Endodermal cell (in vitro differentiated cells): ENCODE measurements at regions not wholly inside any gene's neighbourhood (a gene's known extent, or its start where the extent isn't known, plus 50 kb on each side); places are given as distances from the start of the nearest gene placed in this dataset.
"Not testable (repeated sequence)": the region's sequence is repeated elsewhere in the genome, so short reads cannot be mapped to it uniquely, and the experiment has no call there.

Source experiments
- DNase-seq: peaks from one replicate; pipeline ENCODE4 v3.0.0-alpha.2; 2017
- H3K27ac ChIP-seq: 2 replicates; pipeline ENCODE4 v1.5.1; 2013; ENCODE audit warnings: mild to moderate bottlenecking, low read depth, low read length, moderate library complexity
- H3K27me3 ChIP-seq: 2 replicates; pipeline ENCODE4 v1.6.1; 2013; ENCODE audit warnings: mild to moderate bottlenecking, low read length, moderate library complexity; ENCODE audit not compliant: insufficient read depth, control insufficient read depth, poor library complexity, severe bottlenecking
- H3K36me3 ChIP-seq: 2 replicates; pipeline ENCODE4 v1.7.0; 2013; ENCODE audit warnings: mild to moderate bottlenecking, low read length, moderate library complexity; ENCODE audit not compliant: control insufficient read depth, insufficient read depth
- H3K4me1 ChIP-seq: one replicate; pipeline ENCODE4 v1.7.0; 2013; ENCODE audit warnings: low read length; ENCODE audit not compliant: control insufficient read depth, insufficient read depth
- H3K4me3 ChIP-seq: 2 replicates; pipeline ENCODE4 v1.5.1; 2013; ENCODE audit warnings: mild to moderate bottlenecking, low read length, moderate library complexity
- H3K9ac ChIP-seq: 2 replicates; pipeline ENCODE4 v1.6.1; 2013; ENCODE audit warnings: mild to moderate bottlenecking, low read length, moderate library complexity; ENCODE audit not compliant: poor library complexity, severe bottlenecking; ENCODE audit errors: extremely low read depth
- H3K9me3 ChIP-seq: 2 replicates; pipeline ENCODE4 v1.6.1; 2013; ENCODE audit warnings: mild to moderate bottlenecking, low read length, moderate library complexity; ENCODE audit not compliant: control insufficient read depth
- H3K27ac Mint-ChIP-seq: 2 replicates; pipeline ENCODE4 v1.8.0; 2020; ENCODE audit warnings: mixed read lengths
- H3K27me3 Mint-ChIP-seq: 2 replicates; pipeline ENCODE4 v1.8.0; 2021; ENCODE audit warnings: mild to moderate bottlenecking, mixed read lengths; ENCODE audit not compliant: insufficient read depth
- H3K36me3 Mint-ChIP-seq: 2 replicates; pipeline ENCODE4 v1.8.0; 2020; ENCODE audit warnings: low read depth, mixed read lengths
- H3K4me1 Mint-ChIP-seq: 2 replicates; pipeline ENCODE4 v1.8.0; 2020; ENCODE audit warnings: mixed read lengths
- H3K4me3 Mint-ChIP-seq: 2 replicates; pipeline ENCODE4 v1.8.0; 2020; ENCODE audit warnings: mild to moderate bottlenecking, moderate library complexity, mixed read lengths
- H3K9me3 Mint-ChIP-seq: 2 replicates; pipeline ENCODE4 v1.8.0; 2020; ENCODE audit warnings: mild to moderate bottlenecking, mixed read lengths
- CTCF ChIP-seq: fragments of 200-600 bp; sonication (generic); conservative IDR thresholded peaks from 2 replicates; pipeline ENCODE4 v1.5.0; 2021; ENCODE audit warnings: antibody characterized with exemption, mild to moderate bottlenecking
- WGBS, 2 experiments: methylation state at CpG; one replicate each; pipeline versions ENCODE4 v1.1.5 to v1.1.7; 2013; ENCODE audit warnings: missing lambda C conversion rate in 2 of 2, mixed read lengths in 1 of 2; ENCODE audit not compliant: insufficient coverage in 1 of 2, insufficient read length in 1 of 2; 5-methylcytosine and 5-hydroxymethylcytosine counted together

GRCh38 chr13:112267660-112268059 is 108.5 kb upstream of the SPACA7 start:
- H3K9me3 ChIP-seq = no peaks in the 10 kb centered on the region
- no peak overlapping the region for H3K9ac ChIP-seq
- H3K4me1 ChIP-seq = no peaks in the 10 kb centered on the region
- H3K36me3 Mint-ChIP-seq = no peaks in the 10 kb centered on the region
- H3K4me3 ChIP-seq = no peak overlapping the region
- no peak overlapping the region for H3K4me3 Mint-ChIP-seq
- no peak overlapping the region for H3K27ac ChIP-seq
- no peaks in the 10 kb centered on the region for H3K9me3 Mint-ChIP-seq
- H3K27me3 Mint-ChIP-seq = peaks cover 23% of the 10 kb centered on the region
- peaks cover 10% of the 10 kb centered on the region for H3K27me3 ChIP-seq
- TF ChIP-seq CTCF = no peak
- H3K36me3 ChIP-seq = no peaks in the 10 kb centered on the region
- no peak for DNase-seq
- no peaks in the 10 kb centered on the region for H3K4me1 Mint-ChIP-seq
- H3K27ac Mint-ChIP-seq = no peak overlapping the region
- WGBS, 2 experiments = 85% methylated on average over 3 of the region's 3 CpGs; no CpG with 5 or more reads in 1 of the 2 experiments

DNA sequence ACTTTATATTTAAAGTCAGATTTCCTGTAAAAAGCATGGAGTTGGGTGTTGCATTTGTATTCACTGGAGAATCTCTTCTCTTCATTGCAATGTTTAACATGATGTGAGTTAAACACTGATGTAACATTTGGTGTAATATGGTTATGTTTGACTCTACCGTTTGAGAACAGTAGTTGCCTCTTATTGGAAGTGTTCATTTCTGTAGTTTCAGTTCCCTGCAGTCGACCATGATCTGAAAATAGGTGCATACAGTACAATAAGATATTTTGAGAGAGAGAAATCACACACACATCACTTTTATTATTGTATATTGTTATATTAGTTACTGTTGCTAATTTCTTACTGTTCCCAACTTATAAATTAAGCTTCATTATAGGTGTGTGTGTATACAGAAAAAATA is 105.2 kb upstream of the SPACA7 start:
- Histone ChIP-seq H3K27ac (no peak overlapping the region), H3K9me3 (no peaks in the 10 kb centered on the region), H3K4me3 (no peak overlapping the region), H3K9ac (no peak overlapping the region), H3K36me3 (no peaks in the 10 kb centered on the region), H3K4me1 (no peaks in the 10 kb centered on the region), H3K27me3 (peaks cover 4% of the 10 kb centered on the region)
- TF ChIP-seq CTCF = no peak
- Mint-ChIP-seq H3K4me1 (no peaks in the 10 kb centered on the region), H3K9me3 (no peaks in the 10 kb centered on the region), H3K27me3 (peaks cover 21% of the 10 kb centered on the region), H3K27ac (no peak overlapping the region), H3K4me3 (no peak overlapping the region), H3K36me3 (no peaks in the 10 kb centered on the region)
- WGBS, 2 experiments = 78 to 83% methylated on average over 1 to 2 of the region's 2 CpGs
- DNase-seq = no peak

DNA sequence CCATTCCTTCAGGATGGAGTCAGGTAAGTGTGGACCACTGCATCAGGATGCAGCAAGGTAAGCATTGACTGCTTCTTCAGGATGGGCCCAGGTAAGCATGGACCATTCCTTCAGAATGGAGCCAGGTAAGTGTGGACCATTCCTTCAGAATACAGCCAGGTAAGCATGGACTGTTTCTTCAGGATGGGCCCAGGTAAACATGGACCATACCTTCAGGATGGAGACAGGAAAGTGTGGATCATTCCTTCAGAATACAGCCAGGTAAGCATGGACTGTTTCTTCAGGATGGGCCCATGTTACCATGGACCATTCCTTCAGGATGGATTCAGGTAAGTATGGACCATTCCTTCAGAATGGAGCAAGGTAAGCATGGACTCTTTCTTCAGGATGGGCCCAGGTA is 89.4 kb upstream of the SPACA7 start:
- not testable (repeated sequence) for DNase-seq, H3K27ac ChIP-seq, H3K27me3 Mint-ChIP-seq, H3K27ac Mint-ChIP-seq, H3K36me3 ChIP-seq, H3K9ac ChIP-seq, H3K9me3 Mint-ChIP-seq, H3K4me1 ChIP-seq, H3K4me1 Mint-ChIP-seq, H3K36me3 Mint-ChIP-seq, H3K27me3 ChIP-seq, H3K4me3 Mint-ChIP-seq, H3K9me3 ChIP-seq, H3K4me3 ChIP-seq

- H3K4me3 Mint-ChIP-seq = no peak overlapping the region
- DNase-seq = no peak
- H3K27ac Mint-ChIP-seq = no peak overlapping the region
- Histone ChIP-seq H3K4me3 (no peak overlapping the region), H3K4me1 (no peaks in the 10 kb centered on the region), H3K36me3 (no peaks in the 10 kb centered on the region), H3K9me3 (no peaks in the 10 kb centered on the region), H3K27me3 (no peaks in the 10 kb centered on the region), H3K9ac (no peak overlapping the region), H3K27ac (no peak overlapping the region)
- TF ChIP-seq CTCF = no peak
- peaks cover 11% of the 10 kb centered on the region for H3K9me3 Mint-ChIP-seq
- peaks cover 26% of the 10 kb centered on the region for H3K27me3 Mint-ChIP-seq
- 88 to 91% methylated on average over 4 to 7 of the region's 7 CpGs for WGBS, 2 experiments
- H3K4me1 Mint-ChIP-seq = no peaks in the 10 kb centered on the region
- no peaks in the 10 kb centered on the region for H3K36me3 Mint-ChIP-seq
Measured at GRCh38 chr13:112320303-112320702, 55.9 kb upstream of the SPACA7 start.
